GM12875 (cell line): ENCODE measurements at regions not wholly inside any gene's neighbourhood (a gene's known extent, or its start where the extent isn't known, plus 50 kb on each side); places are given as distances from the start of the nearest gene placed in this dataset.
"Not testable (repeated sequence)": the region's sequence is repeated elsewhere in the genome, so short reads cannot be mapped to it uniquely, and the experiment has no call there.

Experiments
- H3K4me3 ChIP-seq: one replicate; pipeline ENCODE4 v1.5.1; 2011; ENCODE audit warnings: low read depth, low read length, control low read depth
- TF ChIP-seq, protein P1 (sequence below): IDR thresholded peaks from 2 replicates; pipeline ENCODE4 v1.5.1; 2011; ENCODE audit warnings: low read depth, mild to moderate bottlenecking, control low read depth, inconsistent platforms, low read length, moderate library complexity, borderline replicate concordance; ENCODE audit not compliant: insufficient read depth

DNA sequence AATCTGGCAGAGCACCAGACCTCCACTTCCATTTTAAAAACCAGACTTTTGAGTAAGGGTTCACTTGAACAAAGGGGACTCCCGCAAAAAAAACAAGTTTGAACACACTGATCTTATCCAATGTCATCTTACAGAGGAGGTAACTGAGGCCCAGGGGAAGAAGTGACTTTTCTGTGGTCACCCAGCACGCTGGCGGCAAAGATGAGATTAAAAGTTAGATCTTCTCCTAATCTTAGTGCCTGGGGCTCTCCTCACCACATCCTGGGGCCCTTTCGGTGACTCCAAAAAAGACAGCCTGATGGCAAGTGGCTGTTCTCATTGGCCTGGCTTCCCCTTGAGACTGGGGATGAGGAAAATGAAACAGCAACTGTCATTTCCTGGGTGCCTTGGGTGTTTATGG is 101.8 kb upstream of the ZNF98 start:
- TF ChIP-seq, protein P1, sequence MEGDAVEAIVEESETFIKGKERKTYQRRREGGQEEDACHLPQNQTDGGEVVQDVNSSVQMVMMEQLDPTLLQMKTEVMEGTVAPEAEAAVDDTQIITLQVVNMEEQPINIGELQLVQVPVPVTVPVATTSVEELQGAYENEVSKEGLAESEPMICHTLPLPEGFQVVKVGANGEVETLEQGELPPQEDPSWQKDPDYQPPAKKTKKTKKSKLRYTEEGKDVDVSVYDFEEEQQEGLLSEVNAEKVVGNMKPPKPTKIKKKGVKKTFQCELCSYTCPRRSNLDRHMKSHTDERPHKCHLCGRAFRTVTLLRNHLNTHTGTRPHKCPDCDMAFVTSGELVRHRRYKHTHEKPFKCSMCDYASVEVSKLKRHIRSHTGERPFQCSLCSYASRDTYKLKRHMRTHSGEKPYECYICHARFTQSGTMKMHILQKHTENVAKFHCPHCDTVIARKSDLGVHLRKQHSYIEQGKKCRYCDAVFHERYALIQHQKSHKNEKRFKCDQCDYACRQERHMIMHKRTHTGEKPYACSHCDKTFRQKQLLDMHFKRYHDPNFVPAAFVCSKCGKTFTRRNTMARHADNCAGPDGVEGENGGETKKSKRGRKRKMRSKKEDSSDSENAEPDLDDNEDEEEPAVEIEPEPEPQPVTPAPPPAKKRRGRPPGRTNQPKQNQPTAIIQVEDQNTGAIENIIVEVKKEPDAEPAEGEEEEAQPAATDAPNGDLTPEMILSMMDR, result no peak
- no peak overlapping the region for H3K4me3 ChIP-seq

DNA sequence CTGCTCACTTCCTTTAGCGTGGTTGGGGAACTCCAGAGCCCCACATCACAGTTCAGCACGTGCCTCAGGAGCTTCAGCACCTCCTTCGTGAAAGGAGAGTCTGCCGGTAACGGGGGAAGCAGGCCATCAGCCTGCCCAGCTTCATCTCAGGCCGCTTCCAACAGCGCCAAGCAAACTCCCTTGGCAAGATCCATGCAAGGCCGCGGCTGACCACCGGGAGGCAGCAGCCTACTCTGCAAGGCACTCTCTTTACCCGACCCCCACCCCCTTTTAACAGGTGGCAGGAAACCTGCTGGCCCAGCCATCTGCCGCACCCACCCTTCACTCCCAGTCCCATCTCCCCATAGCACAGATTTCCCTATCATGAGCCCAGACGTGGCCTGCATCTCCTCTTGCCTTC is 97.4 kb upstream of the ZNF98 start:
- not testable (repeated sequence) for H3K4me3 ChIP-seq

DNA sequence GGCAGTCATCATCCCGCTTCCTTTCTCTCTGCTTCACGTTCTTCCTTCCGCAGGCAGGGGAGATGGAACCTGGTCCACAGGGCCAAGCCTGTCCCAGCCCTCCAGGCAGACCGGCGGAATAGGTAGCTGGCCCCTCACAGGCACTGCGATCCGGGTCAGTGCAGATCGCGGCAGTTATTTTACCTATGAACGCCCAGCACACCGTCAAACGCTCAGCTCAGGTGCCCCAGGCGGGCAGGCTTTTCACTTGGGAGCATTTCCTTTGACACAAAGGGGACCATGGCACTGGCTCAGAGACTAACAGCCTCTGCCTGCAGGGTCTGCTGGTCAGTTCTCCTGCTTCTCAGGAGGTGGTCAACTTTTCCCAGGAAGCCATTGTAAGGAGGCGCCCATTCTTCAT is 97.0 kb upstream of the ZNF98 start:
- H3K4me3 ChIP-seq, result no peak overlapping the region
- TF ChIP-seq, protein P1, result no peak

DNA sequence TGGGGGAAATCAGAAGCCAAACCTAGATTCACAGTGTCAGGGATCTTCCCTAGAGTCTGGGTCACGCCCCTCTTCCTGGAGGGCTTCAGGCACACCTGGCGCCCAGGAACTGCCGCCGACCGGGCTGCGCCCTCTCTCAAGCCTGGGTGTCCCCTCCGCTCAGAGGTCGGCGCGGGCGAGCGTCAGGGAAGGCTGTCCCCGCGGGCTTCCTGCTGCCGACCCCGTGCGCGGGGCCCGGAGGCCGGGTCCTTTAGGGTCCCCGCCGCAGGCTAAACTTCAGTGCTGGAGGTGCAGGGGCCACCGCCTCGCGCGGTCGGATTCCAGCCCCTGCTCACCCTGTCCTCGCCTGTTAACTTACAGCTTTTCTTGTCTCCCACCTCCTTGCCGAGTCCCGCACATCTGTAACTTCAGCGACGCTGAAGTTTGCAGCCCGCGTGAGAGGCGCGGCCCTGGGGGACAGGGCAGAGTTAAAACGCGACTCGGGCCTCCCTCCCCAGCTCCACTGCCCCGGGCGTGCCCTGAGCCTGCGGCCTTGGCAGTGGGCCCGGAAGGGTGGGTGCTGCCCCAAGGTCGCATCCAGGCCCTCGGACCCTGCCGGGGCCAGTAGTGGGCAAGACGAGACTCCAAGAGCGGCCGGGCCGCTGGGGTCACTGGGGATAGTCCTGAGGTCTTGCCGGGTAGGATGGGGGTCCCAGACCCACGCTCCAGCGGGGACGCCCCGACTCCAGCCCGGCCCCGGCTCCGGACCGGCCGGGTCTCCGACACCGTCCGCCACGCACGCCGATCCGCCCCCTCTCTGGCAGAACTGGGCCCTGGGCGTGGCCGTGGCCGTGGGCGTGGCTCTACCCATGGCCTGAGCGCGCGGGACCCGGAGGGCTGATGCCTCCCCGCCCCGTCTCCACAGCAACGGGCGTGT is 95.6 kb upstream of the ZNF98 start:
- no peak overlapping the region for H3K4me3 ChIP-seq
- TF ChIP-seq, protein P1, result no peak

DNA sequence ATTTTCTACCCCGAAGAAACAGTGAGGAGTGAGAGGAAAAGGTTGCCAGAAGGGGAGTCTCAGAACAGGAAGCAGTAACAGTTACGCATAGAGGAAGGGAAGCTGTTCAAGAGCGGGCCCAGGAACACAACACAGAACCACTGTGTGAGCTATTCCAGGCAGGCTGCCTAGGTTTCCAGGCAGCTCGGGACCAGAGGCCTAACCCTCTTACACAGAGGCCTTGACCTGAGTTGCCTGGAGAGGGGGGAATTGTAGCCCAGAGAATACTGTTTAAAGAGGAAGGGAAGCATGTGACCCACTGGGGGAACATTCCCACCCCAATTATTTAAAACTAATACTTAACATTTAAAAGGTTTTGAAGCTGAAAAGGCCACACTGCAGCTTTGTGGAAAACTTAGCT is 93.3 kb upstream of the ZNF98 start:
- TF ChIP-seq, protein P1, result no peak
- no peak overlapping the region for H3K4me3 ChIP-seq

DNA sequence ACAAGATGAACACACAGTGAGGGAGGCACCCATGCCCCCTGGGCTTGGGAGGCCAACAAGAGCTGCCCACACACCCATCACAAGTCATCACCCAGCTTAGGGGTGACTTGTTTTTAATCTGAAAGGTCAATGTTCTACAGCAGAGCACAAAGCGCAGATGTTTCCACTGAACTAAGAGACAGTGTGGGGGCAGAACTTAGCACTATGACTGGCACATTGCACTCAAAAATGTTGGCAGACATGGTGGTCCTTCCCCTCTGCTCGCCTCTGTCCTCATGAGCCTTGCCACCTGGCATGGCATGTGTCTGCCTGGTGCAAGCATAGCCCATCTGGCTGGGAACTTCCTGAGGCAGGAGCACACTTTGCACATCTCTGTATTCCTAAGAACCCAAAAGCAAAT is 81.4 kb upstream of the ZNF98 start:
- TF ChIP-seq, protein P1, result no peak
- H3K4me3 ChIP-seq, result no peak overlapping the region

DNA sequence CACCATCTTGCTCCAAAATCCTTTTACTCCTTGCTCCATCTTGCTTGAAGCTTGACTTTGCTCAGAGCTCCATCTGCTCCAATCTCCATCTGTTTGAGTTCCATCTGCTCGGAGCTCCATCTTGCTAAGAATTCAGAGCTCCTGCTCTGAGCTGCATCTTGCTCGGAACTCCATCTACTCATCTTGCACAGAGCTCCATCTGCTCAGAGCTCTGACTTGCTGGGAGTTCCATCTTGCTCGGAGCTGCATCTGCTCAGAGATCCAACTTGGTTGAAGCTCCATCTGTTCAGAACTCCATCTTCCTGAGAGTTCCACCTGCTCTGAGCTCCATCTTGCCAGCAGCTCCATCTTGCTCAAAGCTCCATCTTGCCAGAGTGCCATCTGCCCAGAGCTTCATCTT is 80.6 kb upstream of the ZNF98 start:
- TF ChIP-seq, protein P1, result no peak
- no peak overlapping the region for H3K4me3 ChIP-seq

DNA sequence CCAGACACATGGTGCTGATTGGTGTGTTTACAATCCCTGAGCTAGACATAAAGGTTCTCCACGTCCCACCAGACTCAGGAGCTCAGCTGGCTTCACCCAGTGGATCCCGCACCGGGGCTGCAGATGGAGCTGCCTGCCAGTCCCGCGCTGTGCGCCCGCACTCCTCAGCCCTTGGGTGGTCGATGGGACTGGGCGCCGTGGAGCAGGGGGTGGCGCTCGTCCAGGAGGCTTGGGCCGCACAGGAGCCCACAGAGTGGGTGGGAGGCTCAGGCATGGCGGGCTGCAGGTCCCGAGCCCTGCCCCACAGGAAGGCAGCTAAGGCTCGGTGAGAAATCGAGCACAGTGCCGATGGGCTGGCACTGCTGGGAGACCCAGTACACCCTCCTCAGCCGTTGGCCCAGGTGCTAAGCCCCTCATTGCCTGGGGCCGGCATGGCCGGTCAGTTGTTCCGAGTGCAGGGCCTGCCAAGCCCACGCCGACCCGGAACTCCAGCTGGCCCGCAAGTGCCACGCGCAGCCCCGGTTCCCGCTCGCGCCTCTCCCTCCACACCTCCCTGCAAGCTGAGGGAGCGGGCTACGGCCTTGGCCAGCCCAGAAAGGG is 76.8 kb upstream of the ZNF98 start:
- not testable (repeated sequence) for H3K4me3 ChIP-seq
